Natural killer cell (primary cell): ENCODE measurements at regions not wholly inside any gene's neighbourhood (a gene's known extent, or its start where the extent isn't known, plus 50 kb on each side); places are given as distances from the start of the nearest gene placed in this dataset.

ENCODE experiments used
- ATAC-seq, 3 donors: fragments of 150-1000 bp in 2 of 3; fragments of 200-7000 bp in 1 of 3; cut with Tn5 transposase; 1 replicate in 1 of 3; 2 replicates in 2 of 3; pipeline ENCODE4 v1.10.0; 2021; ENCODE audit warnings: mild to moderate bottlenecking in 2 of 3, moderate library complexity in 2 of 3
- DNase-seq, 2 donors: peaks; one replicate each; pipeline versions ENCODE4 v3.0.0 to v3.0.0-alpha.2; 2013 to 2021; ENCODE audit warnings: mixed read lengths in 1 of 2
- H3K27ac ChIP-seq: one replicate; pipeline ENCODE4 v1.5.1; 2013; ENCODE audit warnings: mild to moderate bottlenecking, low read length
- H3K27me3 ChIP-seq: one replicate; pipeline ENCODE4 v1.6.1; 2013; ENCODE audit warnings: low read length; ENCODE audit not compliant: control insufficient read depth, insufficient read depth
- H3K36me3 ChIP-seq: one replicate; pipeline ENCODE4 v1.6.1; 2013; ENCODE audit warnings: low read length; ENCODE audit not compliant: control insufficient read depth, insufficient read depth
- H3K4me1 ChIP-seq: one replicate; pipeline ENCODE4 v1.6.1; 2013; ENCODE audit warnings: low read length; ENCODE audit not compliant: control insufficient read depth, insufficient read depth
- H3K4me3 ChIP-seq: one replicate; pipeline ENCODE4 v1.5.1; 2013; ENCODE audit warnings: low read length
- H3K9me3 ChIP-seq: one replicate; pipeline ENCODE4 v1.6.1; 2013; ENCODE audit warnings: low read length; ENCODE audit not compliant: control insufficient read depth, insufficient read depth
- H3K27ac Mint-ChIP-seq, 2 donors: one replicate each; pipeline ENCODE4 v1.8.0; 2022; ENCODE audit warnings: mild to moderate bottlenecking in 2 of 2, mixed read lengths in 2 of 2, moderate library complexity in 1 of 2
- H3K27me3 Mint-ChIP-seq, 2 donors: one replicate each; pipeline ENCODE4 v1.8.0; 2022; ENCODE audit warnings: low read depth in 2 of 2, mixed read lengths in 2 of 2
- H3K36me3 Mint-ChIP-seq: one replicate; pipeline ENCODE4 v1.8.0; 2022; ENCODE audit warnings: mixed read lengths
- H3K4me1 Mint-ChIP-seq, 2 donors: one replicate each; pipeline ENCODE4 v1.8.0; 2022; ENCODE audit warnings: mixed read lengths in 2 of 2
- H3K4me3 Mint-ChIP-seq: one replicate; pipeline ENCODE4 v1.8.0; 2022; ENCODE audit warnings: mild to moderate bottlenecking, moderate library complexity, mixed read lengths
- H3K9me3 Mint-ChIP-seq, 2 donors: one replicate each; pipeline ENCODE4 v1.8.0; 2022; ENCODE audit warnings: mixed read lengths in 2 of 2
- CTCF ChIP-seq: fragments of 200-600 bp; IDR thresholded peaks from one replicate; pipeline ENCODE4 v1.8.0; 2022; ENCODE audit warnings: antibody characterized with exemption
- WGBS: methylation state at CpG from one replicate; pipeline ENCODE4 v1.1.7; 2013; ENCODE audit warnings: missing lambda C conversion rate; ENCODE audit not compliant: insufficient coverage; 5-methylcytosine and 5-hydroxymethylcytosine counted together
- intact Hi-C: fragments of 100-400 bp; cut with micrococcal nuclease; formaldehyde crosslinking; loops from one replicate; pipeline ENCODE4 v1.14.2; 2022

- peaks cover 13 to 25% of the 10 kb centered on the region in 2 donors for H3K9me3 Mint-ChIP-seq
- no peaks in the 10 kb centered on the region for H3K27me3 Mint-ChIP-seq
- Histone ChIP-seq H3K4me3 (no peak overlapping the region), H3K27ac (no peak overlapping the region), H3K4me1 (no peaks in the 10 kb centered on the region), H3K36me3 (no peaks in the 10 kb centered on the region), H3K27me3 (no peaks in the 10 kb centered on the region), H3K9me3 (peaks cover 2% of the 10 kb centered on the region)
- H3K4me1 Mint-ChIP-seq, result no peaks in the 10 kb centered on the region
- DNase-seq (no peak), ATAC-seq (no peak)
- no peak for TF ChIP-seq CTCF
- WGBS, result 45% methylated on average over 5 of the region's 5 CpGs
- intact Hi-C loops, result no loop called here
- no peak overlapping the region for H3K27ac Mint-ChIP-seq
- no peaks in the 10 kb centered on the region for H3K36me3 Mint-ChIP-seq
- H3K4me3 Mint-ChIP-seq, result no peak overlapping the region
Observed at GRCh38 chr20:22062874-22063273, 357.4 kb downstream of the PAX1 start.

- no peaks in the 10 kb centered on the region for H3K36me3 ChIP-seq
- 81% methylated on average over 2 of the region's 2 CpGs for WGBS
- no peaks in the 10 kb centered on the region for H3K27me3 ChIP-seq
- Mint-ChIP-seq H3K4me1 (no peaks in the 10 kb centered on the region), H3K27me3 (no peaks in the 10 kb centered on the region), H3K36me3 (no peaks in the 10 kb centered on the region), H3K4me3 (no peak overlapping the region), H3K9me3 (peaks cover 15 to 19% of the 10 kb centered on the region in 2 donors), H3K27ac (no peak overlapping the region)
- H3K4me3 ChIP-seq, result no peak overlapping the region
- DNase-seq, result no peak
- intact Hi-C loops, result no loop called here
- TF ChIP-seq CTCF, result no peak
- peaks cover 2% of the 10 kb centered on the region for H3K9me3 ChIP-seq
- no peak for ATAC-seq
- H3K4me1 ChIP-seq, result no peaks in the 10 kb centered on the region
- no peak overlapping the region for H3K27ac ChIP-seq
Observed at GRCh38 chr20:22060610-22061009, 355.1 kb downstream of the PAX1 start.

- H3K27me3 ChIP-seq, result no peaks in the 10 kb centered on the region
- Mint-ChIP-seq H3K27me3 (no peaks in the 10 kb centered on the region), H3K27ac (no peak overlapping the region), H3K4me3 (no peak overlapping the region), H3K36me3 (no peaks in the 10 kb centered on the region), H3K9me3 (peaks cover 11% of the 10 kb centered on the region in 2 donors), H3K4me1 (no peaks in the 10 kb centered on the region)
- no peak overlapping the region for H3K4me3 ChIP-seq
- intact Hi-C loops, result no loop called here
- H3K9me3 ChIP-seq, result peaks cover 2% of the 10 kb centered on the region
- H3K4me1 ChIP-seq, result no peaks in the 10 kb centered on the region
- H3K36me3 ChIP-seq, result no peaks in the 10 kb centered on the region
- no peak for TF ChIP-seq CTCF
- no peak for ATAC-seq
- DNase-seq, result no peak
- no peak overlapping the region for H3K27ac ChIP-seq
Observed at GRCh38 chr20:22058746-22059145, 353.3 kb downstream of the PAX1 start.

- no peak overlapping the region for H3K27ac ChIP-seq
- intact Hi-C loops, result no loop called here
- no peaks in the 10 kb centered on the region for H3K4me1 Mint-ChIP-seq
- H3K4me3 Mint-ChIP-seq, result no peak overlapping the region
- H3K27ac Mint-ChIP-seq, result no peak overlapping the region
- peaks cover 10 to 11% of the 10 kb centered on the region in 2 donors for H3K9me3 Mint-ChIP-seq
- no peaks in the 10 kb centered on the region for H3K9me3 ChIP-seq
- no peak overlapping the region for H3K4me3 ChIP-seq
- H3K36me3 Mint-ChIP-seq, result no peaks in the 10 kb centered on the region
- H3K27me3 Mint-ChIP-seq, result no peaks in the 10 kb centered on the region
- no peak for ATAC-seq
- no peak for TF ChIP-seq CTCF
- no peaks in the 10 kb centered on the region for H3K27me3 ChIP-seq
- H3K4me1 ChIP-seq, result no peaks in the 10 kb centered on the region
- no peak for DNase-seq
- no peaks in the 10 kb centered on the region for H3K36me3 ChIP-seq
- no CpG with 5 or more reads among the region's 1 CpG for WGBS
Observed at GRCh38 chr20:22055981-22056380, 350.5 kb downstream of the PAX1 start.
